ENCODE measurements at regions not wholly inside any gene's neighbourhood (a gene's known extent, or its start where the extent isn't known, plus 50 kb on each side); places are given as distances from the start of the nearest gene placed in this dataset.

DNA sequence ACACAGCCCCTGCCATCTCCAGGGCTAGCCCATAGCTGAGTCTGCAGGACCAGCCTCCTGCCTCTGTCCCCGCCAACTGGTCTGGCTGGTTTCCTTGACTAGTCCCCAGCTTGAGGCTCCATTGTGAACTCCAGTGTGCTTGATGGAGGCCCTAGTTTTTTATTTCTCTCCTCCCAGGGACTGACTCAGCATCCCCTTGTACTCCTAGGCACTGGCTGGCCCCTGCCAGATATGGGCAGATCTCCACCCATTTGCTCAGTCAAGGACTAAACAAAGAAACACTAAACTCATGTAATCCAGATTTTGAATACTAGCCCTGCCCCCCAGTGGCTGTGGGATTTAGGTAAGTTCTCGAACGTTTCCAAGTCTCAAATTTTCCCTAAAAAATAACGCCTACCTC lies 415.4 kb upstream of the RORA start:
- no peak overlapping the region for H3K4me3 Mint-ChIP-seq
- DNase-seq (no peak), ATAC-seq (ENCODE audit: low read depth) (no peak)
- H3K27me3 Mint-ChIP-seq: peaks cover 12% of the 10 kb centered on the region
- H3K4me1 Mint-ChIP-seq: no peaks in the 10 kb centered on the region
- no peaks in the 10 kb centered on the region for H3K36me3 Mint-ChIP-seq (ENCODE audit: low read depth)
- no peaks in the 10 kb centered on the region for H3K9me3 Mint-ChIP-seq
- intact Hi-C loops (cut with micrococcal nuclease): no loop called here
- ChIA-PET POLR2A (no interaction called here), CTCF (no interaction called here)
- no peak overlapping the region for H3K27ac Mint-ChIP-seq
- no peak for TF ChIP-seq CTCF (IDR thresholded peaks at IDR 0.05)

DNA sequence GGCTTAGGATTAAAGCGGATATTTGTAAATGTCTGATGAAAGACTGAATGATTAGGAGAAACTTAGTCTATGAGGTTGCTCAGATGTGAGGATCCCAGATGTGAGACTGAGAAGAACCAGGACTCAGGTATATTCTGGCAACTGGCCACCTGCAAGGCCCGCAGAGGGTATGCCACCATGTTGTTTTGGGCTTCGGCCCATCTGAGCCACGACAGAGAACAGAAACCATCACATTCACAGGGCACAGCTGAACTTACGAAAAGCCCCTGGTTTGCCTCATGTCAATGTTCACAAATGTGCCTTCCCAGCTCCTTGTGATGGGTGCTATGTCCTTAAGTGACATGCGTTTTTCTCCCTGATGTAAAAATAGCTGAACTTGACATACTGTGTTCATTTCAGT lies 412.5 kb upstream of the RORA start:
- Mint-ChIP-seq H3K36me3 (ENCODE audit: low read depth) (no peaks in the 10 kb centered on the region), H3K27me3 (peaks cover 18% of the 10 kb centered on the region), H3K4me1 (no peaks in the 10 kb centered on the region), H3K27ac (no peak overlapping the region), H3K9me3 (no peaks in the 10 kb centered on the region), H3K4me3 (no peak overlapping the region)
- no peak for TF ChIP-seq CTCF (IDR thresholded peaks at IDR 0.05)
- intact Hi-C loops (cut with micrococcal nuclease): no loop called here
- DNase-seq (no peak), ATAC-seq (ENCODE audit: low read depth) (no peak)
- CTCF ChIA-PET: no interaction called here
- POLR2A ChIA-PET: no interaction called here

DNA sequence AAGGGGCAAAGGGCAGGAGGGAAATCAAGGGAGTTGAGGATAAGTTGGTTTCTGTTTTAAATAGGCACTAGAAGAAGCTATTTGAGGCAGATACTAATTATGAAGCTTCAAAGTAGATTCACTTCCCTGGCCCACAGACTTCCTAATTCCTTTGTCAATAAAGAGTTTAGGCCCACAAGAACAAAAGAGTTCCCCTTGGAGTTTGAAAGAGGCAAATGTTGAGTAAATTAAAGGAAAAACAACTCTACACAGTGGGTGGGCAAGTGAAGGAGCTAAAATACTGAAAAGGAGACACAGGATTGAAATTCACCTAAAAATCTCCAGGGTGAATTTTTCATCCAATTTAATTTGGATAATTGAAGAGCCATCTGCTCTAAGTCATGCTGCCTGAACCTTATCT lies 411.7 kb upstream of the RORA start:
- TF ChIP-seq CTCF (IDR thresholded peaks at IDR 0.05): no peak
- no peaks in the 10 kb centered on the region for H3K9me3 Mint-ChIP-seq
- no peak overlapping the region for H3K4me3 Mint-ChIP-seq
- no peaks in the 10 kb centered on the region for H3K4me1 Mint-ChIP-seq
- H3K36me3 Mint-ChIP-seq (ENCODE audit: low read depth): no peaks in the 10 kb centered on the region
- peaks cover 18% of the 10 kb centered on the region for H3K27me3 Mint-ChIP-seq
- intact Hi-C loops (cut with micrococcal nuclease): no loop called here
- CTCF ChIA-PET: no interaction called here
- POLR2A ChIA-PET: no interaction called here
- ATAC-seq (ENCODE audit: low read depth) (no peak), DNase-seq (no peak)
- no peak overlapping the region for H3K27ac Mint-ChIP-seq

DNA sequence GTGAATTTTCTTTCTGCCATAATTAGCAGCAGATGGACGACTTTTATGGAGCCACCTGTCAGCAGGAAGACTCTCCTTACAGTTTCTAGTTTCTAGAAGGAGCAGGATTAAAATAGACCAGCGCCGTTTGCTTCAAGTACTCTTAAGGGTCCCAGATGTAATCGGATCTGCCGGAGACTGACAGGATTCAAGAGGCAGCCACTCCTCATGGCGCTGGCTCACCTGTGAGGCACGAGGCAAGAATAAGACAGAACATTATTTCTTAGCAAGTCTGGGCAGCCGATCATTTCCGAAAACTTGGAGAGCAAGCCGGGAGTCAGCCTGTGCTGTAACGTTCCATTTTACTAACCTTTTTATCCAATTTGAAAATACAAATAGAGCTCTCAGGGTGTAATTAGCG lies 410.4 kb upstream of the RORA start:
- DNase-seq (no peak), ATAC-seq (ENCODE audit: low read depth) (no peak)
- Mint-ChIP-seq H3K27ac (no peak overlapping the region), H3K4me1 (no peaks in the 10 kb centered on the region), H3K27me3 (peaks cover 17% of the 10 kb centered on the region), H3K4me3 (no peak overlapping the region), H3K9me3 (no peaks in the 10 kb centered on the region), H3K36me3 (ENCODE audit: low read depth) (no peaks in the 10 kb centered on the region)
- POLR2A ChIA-PET: no interaction called here
- CTCF ChIA-PET: no interaction called here
- intact Hi-C loops (cut with micrococcal nuclease): no loop called here
- TF ChIP-seq CTCF (IDR thresholded peaks at IDR 0.05): no peak

GRCh38 chr15:61634837-61635236 lies 405.7 kb upstream of the RORA start:
- H3K27ac Mint-ChIP-seq: no peak overlapping the region
- no peak for TF ChIP-seq CTCF (IDR thresholded peaks at IDR 0.05)
- no peak for DNase-seq
- no peaks in the 10 kb centered on the region for H3K4me1 Mint-ChIP-seq
- no peaks in the 10 kb centered on the region for H3K36me3 Mint-ChIP-seq (ENCODE audit: low read depth)
- CTCF ChIA-PET: no interaction called here
- POLR2A ChIA-PET: no interaction called here
- no peak for ATAC-seq (ENCODE audit: low read depth)
- intact Hi-C loops (cut with micrococcal nuclease): no loop called here
- no peaks in the 10 kb centered on the region for H3K9me3 Mint-ChIP-seq
- H3K4me3 Mint-ChIP-seq: no peak overlapping the region
- H3K27me3 Mint-ChIP-seq: peaks cover 11% of the 10 kb centered on the region

Measured in activated B cell treated with CpG ODN at 0.5 μM for 24 hours (primary cell).